Astrocyte of the spinal cord (primary cell): ENCODE measurements at regions not wholly inside any gene's neighbourhood (a gene's known extent, or its start where the extent isn't known, plus 50 kb on each side); places are given as distances from the start of the nearest gene placed in this dataset.
A peak's percentile ranks its signal among the peaks of the same experiment; 100 is the strongest.

ENCODE experiments used
- DNase-seq: peaks from one replicate; pipeline ENCODE4 v3.0.0; 2011; ENCODE audit warnings: low read depth, low spot score
- H3K4me3 ChIP-seq: 2 replicates; pipeline ENCODE4 v1.5.1; 2011; ENCODE audit warnings: low read depth, mild to moderate bottlenecking, low read length, moderate library complexity
- CTCF ChIP-seq: IDR thresholded peaks from 2 replicates; pipeline ENCODE4 v1.5.1; 2012; ENCODE audit warnings: low read depth, mild to moderate bottlenecking, low read length, inconsistent platforms
- in situ Hi-C: cut with HindIII; loops from 2 replicates; pipeline ENCODE4 v1.10.0; 2017; ENCODE audit warnings: low sequenced_read_pairs

- in situ Hi-C loops: no loop called here
Measured at GRCh38 chr20:55067158-55067825, 591.9 kb downstream of the DOK5 start.

DNA sequence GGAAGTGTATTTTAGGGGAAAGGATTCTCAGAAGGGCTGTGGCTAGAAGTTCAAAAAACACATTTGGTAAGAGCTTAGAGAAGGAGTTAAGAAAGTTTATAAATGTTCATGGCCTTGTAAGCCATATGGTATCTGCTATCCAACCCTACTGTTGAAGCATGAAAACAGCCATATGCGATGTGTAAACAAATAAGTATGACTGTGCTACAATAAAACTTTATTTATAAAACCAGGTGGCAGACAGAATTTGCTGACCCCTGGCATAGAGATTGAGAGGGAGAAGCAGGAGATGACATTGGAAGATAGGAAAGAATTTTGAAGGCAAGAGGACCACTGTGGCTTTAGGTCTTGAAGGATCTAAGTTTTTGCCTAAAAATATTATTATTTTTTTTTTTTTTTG, 583.5 kb downstream of the DOK5 start:
- TF ChIP-seq CTCF: no peak
- no peak overlapping the region for H3K4me3 ChIP-seq
- no peak for DNase-seq
- in situ Hi-C loops: no loop called here

More at GRCh38 chr20:55067158-55067825, 591.9 kb downstream of the DOK5 start:
- no peak for TF ChIP-seq CTCF
- H3K4me3 ChIP-seq: no peak overlapping the region
- DNase-seq: peak; percentile 6

DNA sequence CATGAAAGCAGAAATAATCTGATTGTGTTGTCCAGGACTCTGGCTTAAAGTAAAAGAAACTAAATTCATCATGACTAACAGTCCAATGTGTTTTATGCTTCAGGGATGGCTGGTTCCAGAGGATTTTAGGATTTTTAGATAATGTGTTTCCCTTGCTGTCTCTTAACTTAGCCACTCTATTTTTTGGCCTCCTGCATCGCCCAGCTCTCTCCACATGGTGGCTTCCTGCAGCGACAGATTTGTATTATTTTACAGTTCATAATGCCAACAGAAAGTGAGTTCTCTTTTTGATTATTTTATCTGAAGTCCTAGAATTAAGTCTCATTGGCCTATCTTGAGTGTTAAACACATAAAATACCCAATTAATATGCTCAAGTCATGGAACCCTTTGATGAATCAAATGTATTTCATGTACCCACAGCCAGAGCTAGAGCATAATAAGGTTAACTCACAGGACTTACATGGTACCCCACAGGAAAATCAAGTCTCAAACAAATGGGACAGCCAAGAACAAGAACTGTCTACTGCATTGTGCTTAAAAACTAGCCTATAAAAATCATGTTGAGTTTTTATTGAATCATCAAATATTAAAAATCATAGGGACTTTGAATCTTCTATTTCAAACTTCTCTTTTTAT, 582.5 kb downstream of the DOK5 start:
- no peak overlapping the region for H3K4me3 ChIP-seq
- TF ChIP-seq CTCF: peak; percentile 40
- DNase-seq: no peak
- in situ Hi-C loops: no loop called here

GRCh38 chr20:55054453-55054852, 579.1 kb downstream of the DOK5 start:
- no peak for TF ChIP-seq CTCF
- no peak overlapping the region for H3K4me3 ChIP-seq
- in situ Hi-C loops: no loop called here

DNA sequence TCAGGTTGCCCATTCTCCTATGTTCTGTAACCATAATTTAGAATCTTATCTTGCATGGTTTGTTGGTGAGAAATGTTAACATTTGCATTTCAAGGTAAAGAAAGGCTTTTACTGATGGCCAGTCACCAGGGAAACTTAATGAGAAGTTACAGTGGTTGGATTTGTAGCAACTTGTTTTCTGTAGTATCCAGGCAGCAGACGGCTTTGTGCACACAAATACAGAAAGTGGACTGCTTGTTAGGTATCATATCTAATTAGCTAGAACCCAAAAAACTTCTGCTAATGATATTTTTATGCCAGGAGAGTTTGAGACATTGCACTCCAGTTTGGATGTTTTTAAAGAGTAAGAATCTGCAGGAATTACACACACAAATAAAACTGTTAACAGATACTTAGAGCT, 578.0 kb downstream of the DOK5 start:
- no peak overlapping the region for H3K4me3 ChIP-seq
- in situ Hi-C loops: no loop called here
- DNase-seq: no peak
- TF ChIP-seq CTCF: no peak

More at GRCh38 chr20:55054453-55054852, 579.1 kb downstream of the DOK5 start:
- DNase-seq: no peak

GRCh38 chr20:55052459-55052858, 577.1 kb downstream of the DOK5 start:
- no peak for DNase-seq
- in situ Hi-C loops: no loop called here
- TF ChIP-seq CTCF: no peak
- no peak overlapping the region for H3K4me3 ChIP-seq
